Bronchial epithelial cell (primary cell): ENCODE measurements at regions not wholly inside any gene's neighbourhood (a gene's known extent, or its start where the extent isn't known, plus 50 kb on each side); places are given as distances from the start of the nearest gene placed in this dataset.

Source experiments
- DNase-seq: peaks from one replicate; pipeline ENCODE4 v3.0.0-alpha.2; 2010; ENCODE audit warnings: low read depth
- FAIRE-seq: peaks from 2 replicates; lab custom pipeline; 2011; peaks lifted over from hg19 to GRCh38; lab: Jason Lieb, UNC
- H3K27me3 ChIP-seq: 2 replicates; pipeline ENCODE4 v1.5.1; 2011; ENCODE audit warnings: low read length; ENCODE audit not compliant: control insufficient read depth, insufficient read depth
- H3K36me3 ChIP-seq: 2 replicates; pipeline ENCODE4 v1.5.1; 2011; ENCODE audit warnings: low read length; ENCODE audit not compliant: control insufficient read depth, insufficient read depth
- H3K4me3 ChIP-seq: 2 replicates; pipeline ENCODE4 v1.5.1; 2011; ENCODE audit warnings: mild to moderate bottlenecking, low read depth, low read length, control low read depth
- CTCF ChIP-seq: IDR thresholded peaks from 2 replicates; pipeline ENCODE4 v1.5.1; 2011; ENCODE audit warnings: mild to moderate bottlenecking, moderate library complexity, low read length, control low read depth, inconsistent platforms; ENCODE audit not compliant: insufficient read depth, severe bottlenecking

- no peak for TF ChIP-seq CTCF
- no peak overlapping the region for H3K4me3 ChIP-seq
- H3K36me3 ChIP-seq = no peaks in the 10 kb centered on the region
- FAIRE-seq (no peak), DNase-seq (no peak)
- H3K27me3 ChIP-seq = peaks cover 4% of the 10 kb centered on the region
These were observed 93.6 kb upstream of the ZNF678 start for GRCh38 chr1:227469708-227470107.

GRCh38 chr1:227466039-227466645 lies 97.2 kb upstream of the ZNF678 start:
- H3K4me3 ChIP-seq = no peak overlapping the region
- H3K36me3 ChIP-seq = no peaks in the 10 kb centered on the region
- FAIRE-seq = no peak
- TF ChIP-seq CTCF = no peak
- no peak for DNase-seq
- H3K27me3 ChIP-seq = peaks cover 4% of the 10 kb centered on the region

- no peak for TF ChIP-seq CTCF
- FAIRE-seq (peak; percentile 75), DNase-seq (no peak)
- Histone ChIP-seq H3K4me3 (no peak overlapping the region), H3K36me3 (no peaks in the 10 kb centered on the region), H3K27me3 (peaks cover 4% of the 10 kb centered on the region)
These were observed 98.1 kb upstream of the ZNF678 start for GRCh38 chr1:227465256-227465655.

GRCh38 chr1:227459977-227460376 lies 103.4 kb upstream of the ZNF678 start:
- TF ChIP-seq CTCF = no peak
- no peaks in the 10 kb centered on the region for H3K36me3 ChIP-seq
- H3K4me3 ChIP-seq = no peak overlapping the region
- DNase-seq = peak; percentile 23
- peak; percentile 55 for FAIRE-seq
- H3K27me3 ChIP-seq = no peaks in the 10 kb centered on the region

GRCh38 chr1:227459326-227459841 lies 104.0 kb upstream of the ZNF678 start:
- no peak for TF ChIP-seq CTCF
- FAIRE-seq = no peak
- Histone ChIP-seq H3K27me3 (no peaks in the 10 kb centered on the region), H3K36me3 (no peaks in the 10 kb centered on the region), H3K4me3 (no peak overlapping the region)
- DNase-seq = no peak

- Histone ChIP-seq H3K27me3 (no peaks in the 10 kb centered on the region), H3K36me3 (no peaks in the 10 kb centered on the region), H3K4me3 (no peak overlapping the region)
- no peak for DNase-seq
- TF ChIP-seq CTCF = no peak
- peak; percentile 84 for FAIRE-seq
These were observed 108.7 kb upstream of the ZNF678 start for GRCh38 chr1:227454686-227455085.
